NCI-H82 treated with DMSO at 0.1 percent for 48 hours (cell line): ENCODE measurements at regions not wholly inside any gene's neighbourhood (a gene's known extent, or its start where the extent isn't known, plus 50 kb on each side); places are given as distances from the start of the nearest gene placed in this dataset.
"Not testable (repeated sequence)": the region's sequence is repeated elsewhere in the genome, so short reads cannot be mapped to it uniquely, and the experiment has no call there.

Experiments
- DNase-seq: peaks from one replicate; lab custom pipeline; 2025; ENCODE audit not compliant: unreplicated experiment; lab: John Stamatoyannopoulos, UW

DNA sequence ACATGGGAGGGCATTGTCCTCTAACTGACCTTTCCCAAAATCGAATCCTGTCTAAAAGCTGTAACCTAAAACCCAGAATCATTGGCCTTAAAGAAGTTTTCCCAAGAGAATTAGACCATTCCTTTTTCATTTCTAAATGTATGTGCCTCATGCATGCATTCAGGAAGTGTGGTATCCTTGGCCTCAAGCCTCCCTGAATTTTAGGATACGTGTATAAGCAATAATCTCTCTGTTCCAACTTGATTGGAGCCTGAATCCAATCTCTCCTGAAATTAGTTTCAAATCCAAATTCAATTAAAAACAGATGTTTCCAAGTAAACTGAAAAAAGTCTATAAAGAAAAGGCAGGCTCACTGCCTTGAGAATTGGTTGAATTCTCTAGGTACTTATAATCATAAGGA lies 86.0 kb upstream of the VEPH1 start:
- no peak for DNase-seq

DNA sequence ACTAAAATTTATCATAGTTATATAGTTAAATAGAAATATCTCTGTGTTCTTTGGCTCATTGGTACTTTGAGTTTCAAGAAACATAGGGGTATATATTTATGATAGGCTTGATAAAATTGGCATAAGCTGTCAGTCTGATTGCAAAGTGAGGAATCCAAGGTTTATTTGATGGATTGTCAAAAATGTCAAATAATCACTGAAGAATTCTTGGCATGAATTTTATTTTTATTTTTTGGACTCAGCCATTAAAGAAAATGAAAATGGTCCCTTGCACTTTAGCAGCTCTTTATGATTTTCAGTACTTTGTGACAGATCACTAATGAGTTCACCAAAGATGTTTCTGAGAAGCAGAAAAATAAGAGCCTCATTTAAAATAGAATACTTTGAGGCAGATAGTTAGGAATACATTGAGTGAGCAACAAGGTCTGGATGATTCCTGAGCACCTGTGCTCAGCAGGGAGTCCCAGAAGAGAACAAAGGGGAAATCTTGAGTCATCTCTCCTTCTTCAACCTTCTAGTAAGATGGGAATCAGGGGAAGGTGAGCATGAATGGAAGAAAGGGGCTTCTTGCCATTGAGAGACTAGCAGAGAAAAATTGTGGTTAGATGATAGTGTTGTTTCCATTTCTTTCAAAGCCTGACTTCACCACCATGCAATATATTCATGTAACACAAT lies 85.3 kb upstream of the VEPH1 start:
- DNase-seq = no peak

DNA sequence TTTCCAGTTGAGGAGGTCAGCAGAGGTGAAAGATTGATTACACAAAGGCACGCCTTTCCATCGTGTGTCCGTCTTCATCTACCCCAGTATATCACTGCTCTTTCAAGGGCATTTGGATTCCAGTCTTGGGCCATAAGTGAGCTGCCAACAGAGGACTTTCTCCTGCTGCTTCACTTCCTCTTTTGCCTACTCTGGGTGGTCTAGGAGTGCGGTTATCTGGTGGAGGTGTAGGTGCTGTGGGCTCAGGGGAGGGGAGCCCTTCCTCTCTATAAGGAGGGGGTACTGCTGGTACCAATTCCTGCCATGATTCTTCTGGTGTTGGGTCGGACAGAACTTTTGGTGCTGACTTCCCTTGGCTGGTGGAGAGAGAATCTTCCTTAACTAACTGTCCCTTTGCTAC lies 83.1 kb upstream of the VEPH1 start:
- no peak for DNase-seq

DNA sequence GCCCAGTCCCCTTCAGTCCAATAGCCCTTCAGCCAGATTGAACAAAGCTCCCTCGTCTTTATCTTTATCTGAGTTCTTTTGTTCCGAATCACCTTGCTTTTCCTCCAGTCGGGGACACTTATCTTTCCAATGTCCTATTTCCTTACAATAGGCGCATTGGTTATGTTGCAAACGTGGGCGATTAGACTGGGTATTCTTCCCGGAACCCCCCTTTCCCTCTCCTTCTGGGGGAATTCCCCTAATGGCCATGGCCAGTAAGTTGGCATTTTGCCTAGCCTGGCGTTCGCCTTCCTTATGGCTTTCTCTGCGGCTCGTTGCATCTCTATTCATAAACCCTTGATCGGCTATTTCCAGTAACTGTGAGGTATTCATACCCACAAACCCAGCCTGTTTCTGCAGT lies 82.2 kb upstream of the VEPH1 start:
- DNase-seq = no peak

DNA sequence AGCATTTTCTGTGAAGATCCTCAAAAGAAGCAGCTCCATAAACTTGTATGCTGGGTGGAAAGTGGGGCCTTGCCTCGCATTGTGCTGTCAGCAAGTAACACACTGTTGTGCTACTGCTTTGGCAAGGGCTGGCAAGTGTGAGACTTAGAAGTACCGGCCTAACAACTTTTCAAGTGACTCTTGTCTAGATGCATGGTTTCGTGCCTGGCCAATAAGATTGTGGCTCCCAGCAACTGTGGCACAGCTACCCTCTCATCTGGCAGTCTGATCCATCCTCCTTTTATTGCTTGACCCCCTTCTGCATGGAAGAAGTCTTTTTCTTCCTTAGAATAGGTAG lies 79.4 kb upstream of the VEPH1 start:
- no peak for DNase-seq

DNA sequence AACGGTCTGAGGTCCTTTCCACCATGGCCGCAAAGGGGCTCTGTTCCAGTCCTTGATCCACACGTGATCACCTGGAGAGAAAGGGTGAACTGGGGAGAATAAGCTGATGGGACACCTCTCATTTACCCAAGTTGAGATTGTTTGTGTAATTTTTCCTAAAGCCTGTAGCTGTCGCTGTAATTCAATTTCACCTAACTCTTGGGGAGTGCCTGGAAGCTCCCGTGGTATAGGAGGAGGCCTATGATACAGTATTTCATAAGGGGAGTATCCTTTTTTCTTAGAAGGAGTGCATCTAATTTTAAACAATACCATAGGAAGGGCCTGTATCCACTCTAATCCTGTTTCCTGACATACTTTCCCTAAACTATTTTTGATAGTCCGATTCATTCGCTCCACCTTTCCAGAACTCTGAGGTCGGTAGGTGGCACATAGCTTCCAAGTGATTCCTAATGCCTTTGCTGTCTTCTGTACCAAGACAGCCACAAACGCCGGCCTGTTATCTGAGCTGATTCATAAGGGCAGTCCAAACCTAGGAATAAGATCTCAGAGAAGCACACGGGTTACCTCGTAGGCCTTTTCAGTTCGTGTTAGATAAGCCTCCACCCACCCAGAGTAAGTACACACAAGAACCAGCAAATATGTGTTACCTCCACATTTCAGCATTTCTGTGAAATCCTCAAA lies 78.9 kb upstream of the VEPH1 start:
- DNase-seq = not testable (repeated sequence)

DNA sequence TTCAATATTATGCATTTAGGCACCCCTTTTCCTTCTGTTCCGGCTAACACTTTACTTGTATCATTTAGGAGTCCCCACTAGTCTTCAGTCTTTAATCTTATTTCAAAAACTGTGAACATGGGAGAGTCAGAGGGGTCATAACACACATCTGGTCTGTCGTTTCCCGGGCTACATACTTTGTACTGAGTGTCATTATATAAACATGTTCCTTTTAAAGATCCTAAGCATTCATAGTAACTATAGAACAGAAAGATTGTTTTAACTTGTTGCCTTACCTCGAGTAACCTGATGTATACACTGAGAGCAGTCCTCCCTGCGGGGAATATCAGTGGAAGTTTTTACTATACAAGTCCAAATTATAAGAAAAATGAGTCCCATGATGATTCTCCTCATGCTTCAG lies 78.2 kb upstream of the VEPH1 start:
- DNase-seq = no peak

DNA sequence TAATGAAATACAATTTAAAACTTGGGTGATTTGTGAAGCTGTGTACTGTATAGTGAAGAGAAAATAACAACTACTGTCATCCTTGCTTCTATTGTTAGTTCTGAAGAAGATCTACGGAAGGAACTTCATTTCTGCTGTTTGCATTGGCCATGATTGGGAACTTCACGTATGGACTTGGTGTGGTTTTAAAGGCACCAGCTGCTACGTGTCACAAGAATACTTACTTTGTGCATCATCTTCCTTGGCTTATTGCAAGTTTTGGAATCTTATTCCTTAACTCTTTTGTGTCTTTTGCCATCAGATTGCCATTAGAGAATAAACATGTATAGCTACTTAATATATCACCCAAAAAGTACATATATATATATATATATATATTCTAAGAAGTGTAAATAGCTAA lies 75.0 kb upstream of the VEPH1 start:
- DNase-seq = no peak

DNA sequence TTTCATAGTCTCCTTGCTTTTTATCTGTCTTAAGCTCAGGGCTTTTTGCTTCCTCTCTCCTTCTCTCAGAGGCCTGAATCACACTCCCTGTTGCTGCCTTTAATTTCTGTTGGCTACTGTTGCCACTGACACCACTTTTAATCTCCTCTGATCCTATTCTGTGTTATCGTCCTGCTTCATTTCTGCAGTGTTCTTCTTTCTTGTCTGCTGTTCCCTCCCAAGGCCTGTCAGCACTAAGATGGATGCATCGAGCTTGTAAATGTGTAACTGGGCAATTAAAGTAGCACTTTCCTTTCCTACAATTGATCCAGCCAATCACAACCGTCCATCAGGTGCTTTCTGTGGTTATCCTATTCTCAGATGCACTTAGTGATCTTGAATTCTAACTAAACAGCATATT lies 71.3 kb upstream of the VEPH1 start:
- peak; percentile 41 for DNase-seq

DNA sequence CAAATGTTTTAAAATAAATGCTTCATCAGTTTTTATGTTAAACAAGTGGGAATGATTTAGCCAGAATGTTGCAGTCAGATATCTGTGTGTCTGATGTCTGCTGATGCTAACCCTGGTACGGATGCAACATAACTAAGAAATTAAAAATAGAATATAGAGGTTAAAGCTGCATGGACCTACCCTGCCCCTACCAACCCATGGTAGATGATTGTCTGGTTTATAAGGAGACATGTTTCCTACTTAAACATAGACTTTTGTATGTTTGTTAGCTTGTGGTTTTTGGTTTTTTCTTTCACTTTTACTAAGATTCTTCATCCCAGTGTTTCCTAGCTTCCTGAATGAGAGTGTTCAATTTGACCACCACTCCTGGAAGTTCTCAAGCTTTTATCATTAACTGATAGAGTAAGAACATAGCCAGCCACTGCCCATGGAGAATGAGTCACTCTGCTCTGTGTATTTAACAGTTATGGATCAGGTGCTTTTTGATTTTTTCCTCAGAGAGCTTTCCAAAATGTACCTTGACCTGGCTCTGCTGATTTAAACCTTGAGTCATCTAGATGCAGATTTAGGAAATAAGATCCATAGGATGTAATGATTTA lies 70.7 kb upstream of the VEPH1 start:
- no peak for DNase-seq

DNA sequence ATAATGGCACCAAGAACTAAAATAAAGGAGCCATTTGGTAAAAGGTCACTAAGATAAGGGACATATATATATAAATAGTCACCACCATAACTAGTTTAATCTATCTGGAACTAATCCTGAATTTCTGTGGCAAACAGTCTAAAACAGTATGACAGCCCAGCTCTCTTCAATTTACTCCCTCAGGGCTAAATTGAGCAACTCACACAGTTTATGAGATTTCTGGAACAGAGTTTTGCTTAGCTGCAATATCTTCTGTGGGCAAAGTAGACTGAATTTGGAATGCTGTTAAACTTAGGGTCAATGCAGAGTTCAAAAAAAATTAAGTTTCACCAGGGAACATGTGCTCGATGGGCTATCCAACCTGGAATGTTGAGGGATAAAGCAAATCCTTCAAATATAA lies 70.1 kb upstream of the VEPH1 start:
- DNase-seq = no peak

DNA sequence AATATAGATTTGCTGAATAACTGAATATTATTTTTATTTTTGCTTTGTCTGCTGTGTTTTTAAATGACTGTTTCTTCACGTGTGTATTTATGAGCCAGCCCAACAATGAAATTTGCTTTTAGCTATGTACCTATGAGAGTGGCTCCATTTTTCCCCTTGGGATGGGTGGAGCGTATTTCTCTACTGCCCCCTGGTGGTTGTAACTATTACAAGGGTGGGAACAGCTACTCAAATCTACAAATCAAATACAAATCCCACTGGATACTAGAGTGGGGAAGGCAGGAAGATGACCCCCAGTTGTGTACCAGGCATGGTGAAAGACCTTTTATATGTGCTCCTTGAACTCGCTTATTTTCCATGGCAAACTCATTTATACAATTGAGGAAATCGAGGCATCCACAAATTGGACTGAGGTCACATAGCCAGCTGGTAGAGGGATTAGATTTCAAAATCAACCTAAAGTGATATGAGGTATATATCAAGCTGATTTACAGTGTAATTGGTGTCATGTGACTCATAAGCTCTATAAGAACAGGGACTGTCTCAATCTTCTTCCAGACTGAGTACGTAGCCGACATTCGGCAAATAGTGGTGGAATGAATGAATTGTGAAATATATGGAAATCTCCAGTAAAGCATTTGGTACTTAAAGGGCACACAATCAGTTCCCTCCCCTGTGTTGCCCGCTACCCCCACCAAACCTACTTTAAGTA lies 69.5 kb upstream of the VEPH1 start:
- DNase-seq = peak; percentile 29

DNA sequence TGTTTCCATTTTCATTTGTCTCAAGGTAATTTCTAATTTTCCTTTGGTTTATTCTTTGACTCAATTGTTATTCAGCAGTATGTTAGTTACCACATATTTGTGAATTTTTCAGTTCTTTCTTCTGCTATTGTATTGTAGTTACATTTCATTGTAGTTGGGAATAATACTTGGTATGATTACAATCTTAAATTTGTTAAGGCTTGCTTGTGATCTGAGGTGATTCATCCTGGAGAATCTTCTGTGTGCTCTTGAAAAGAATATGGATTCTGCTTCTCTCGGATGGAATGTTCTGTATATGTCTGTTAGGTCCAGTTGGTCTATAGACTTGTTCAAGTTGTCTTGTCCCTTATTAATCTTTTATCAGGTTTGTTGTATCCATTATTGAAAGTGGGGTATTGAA lies 63.4 kb upstream of the VEPH1 start:
- DNase-seq = no peak

DNA sequence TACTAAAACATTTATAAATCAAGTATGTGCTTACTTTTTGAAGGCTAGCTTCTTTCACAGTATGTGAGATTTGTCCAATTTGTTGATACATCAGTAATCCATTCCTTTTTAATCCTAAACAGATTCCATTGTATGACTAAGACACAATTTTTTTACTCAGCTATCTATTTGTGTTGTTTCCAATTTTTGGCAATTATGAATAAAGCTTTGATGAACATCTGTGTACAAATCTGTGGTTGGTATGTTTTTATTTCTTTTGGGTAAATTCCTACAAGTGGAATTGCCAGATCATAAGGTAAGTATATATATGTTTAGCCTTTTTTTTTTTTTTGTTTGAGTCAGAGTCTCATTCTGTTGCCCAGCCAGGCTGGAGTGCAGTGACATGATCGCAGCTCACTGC lies 56.2 kb upstream of the VEPH1 start:
- no peak for DNase-seq
